LNCAP (cell line): ENCODE measurements at regions not wholly inside any gene's neighbourhood (a gene's known extent, or its start where the extent isn't known, plus 50 kb on each side); places are given as distances from the start of the nearest gene placed in this dataset.

Experiments
- TF ChIP-seq, protein P1 (sequence below): fragments of 450-650 bp; IDR thresholded peaks from 2 replicates; pipeline ENCODE4 v1.5.1; 2017; ENCODE audit warnings: mild to moderate bottlenecking

DNA sequence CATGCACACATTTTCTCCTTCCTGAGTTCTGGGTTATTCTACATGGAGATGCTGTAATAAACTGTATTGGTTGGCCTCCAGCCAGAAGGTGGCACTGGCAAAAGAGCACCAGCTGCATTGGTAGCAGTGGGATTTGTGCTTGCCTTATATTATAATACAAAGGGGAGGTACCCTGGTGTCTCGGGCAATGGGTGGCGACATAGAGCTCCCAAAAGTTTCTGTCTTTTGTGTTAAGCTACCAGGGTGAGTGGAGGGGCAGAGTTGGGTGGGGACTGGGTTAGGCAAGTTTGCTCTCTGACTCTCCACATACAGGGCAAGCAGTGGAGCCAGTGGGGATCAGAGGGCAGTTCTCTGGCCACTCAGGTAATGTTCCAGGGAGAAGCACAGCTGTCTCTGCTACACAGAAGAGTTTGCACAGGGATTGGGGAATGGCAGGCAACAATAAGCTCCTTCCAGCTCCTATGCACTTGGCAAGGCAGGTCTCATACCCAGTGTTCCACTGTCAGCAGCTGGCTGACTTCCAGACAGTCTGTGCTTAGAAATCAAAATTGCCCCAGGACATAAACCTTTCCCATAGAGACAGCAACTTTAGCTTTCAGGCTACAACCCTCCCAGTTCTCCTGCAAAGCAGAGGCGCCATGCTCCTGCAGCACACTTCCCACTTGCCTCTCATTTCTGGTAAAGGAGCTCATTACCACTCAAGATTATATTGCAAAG, 463.9 kb upstream of the PCDH7 start:
- TF ChIP-seq, protein P1, sequence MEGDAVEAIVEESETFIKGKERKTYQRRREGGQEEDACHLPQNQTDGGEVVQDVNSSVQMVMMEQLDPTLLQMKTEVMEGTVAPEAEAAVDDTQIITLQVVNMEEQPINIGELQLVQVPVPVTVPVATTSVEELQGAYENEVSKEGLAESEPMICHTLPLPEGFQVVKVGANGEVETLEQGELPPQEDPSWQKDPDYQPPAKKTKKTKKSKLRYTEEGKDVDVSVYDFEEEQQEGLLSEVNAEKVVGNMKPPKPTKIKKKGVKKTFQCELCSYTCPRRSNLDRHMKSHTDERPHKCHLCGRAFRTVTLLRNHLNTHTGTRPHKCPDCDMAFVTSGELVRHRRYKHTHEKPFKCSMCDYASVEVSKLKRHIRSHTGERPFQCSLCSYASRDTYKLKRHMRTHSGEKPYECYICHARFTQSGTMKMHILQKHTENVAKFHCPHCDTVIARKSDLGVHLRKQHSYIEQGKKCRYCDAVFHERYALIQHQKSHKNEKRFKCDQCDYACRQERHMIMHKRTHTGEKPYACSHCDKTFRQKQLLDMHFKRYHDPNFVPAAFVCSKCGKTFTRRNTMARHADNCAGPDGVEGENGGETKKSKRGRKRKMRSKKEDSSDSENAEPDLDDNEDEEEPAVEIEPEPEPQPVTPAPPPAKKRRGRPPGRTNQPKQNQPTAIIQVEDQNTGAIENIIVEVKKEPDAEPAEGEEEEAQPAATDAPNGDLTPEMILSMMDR: peak; percentile 30; the same call in 1 of the 2 replicates

GRCh38 chr4:30258949-30259348, 461.2 kb upstream of the PCDH7 start:
- TF ChIP-seq, protein P1: no peak

- TF ChIP-seq, protein P1: no peak
These were observed 457.8 kb upstream of the PCDH7 start for GRCh38 chr4:30262379-30262778.

DNA sequence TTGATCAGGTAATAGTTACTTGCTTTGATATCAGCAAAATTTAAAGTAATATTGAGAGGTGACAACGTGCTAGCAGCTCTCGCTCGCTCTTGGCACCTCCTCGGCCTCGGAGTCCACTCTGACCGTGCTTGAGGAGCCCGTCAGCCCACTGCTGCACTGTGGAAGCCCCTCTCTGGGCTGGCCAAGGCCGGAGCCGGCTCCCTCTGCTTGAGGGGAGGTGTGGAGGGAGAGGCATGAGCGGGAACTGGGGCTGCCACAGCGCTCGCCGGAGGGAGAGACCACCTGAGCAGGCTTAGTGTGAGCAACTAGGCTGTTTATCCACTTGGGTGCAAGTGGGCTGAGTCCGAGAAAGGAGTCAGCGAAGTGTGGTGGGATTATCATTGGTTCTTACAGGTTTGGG, 455.7 kb upstream of the PCDH7 start:
- TF ChIP-seq, protein P1: no peak

DNA sequence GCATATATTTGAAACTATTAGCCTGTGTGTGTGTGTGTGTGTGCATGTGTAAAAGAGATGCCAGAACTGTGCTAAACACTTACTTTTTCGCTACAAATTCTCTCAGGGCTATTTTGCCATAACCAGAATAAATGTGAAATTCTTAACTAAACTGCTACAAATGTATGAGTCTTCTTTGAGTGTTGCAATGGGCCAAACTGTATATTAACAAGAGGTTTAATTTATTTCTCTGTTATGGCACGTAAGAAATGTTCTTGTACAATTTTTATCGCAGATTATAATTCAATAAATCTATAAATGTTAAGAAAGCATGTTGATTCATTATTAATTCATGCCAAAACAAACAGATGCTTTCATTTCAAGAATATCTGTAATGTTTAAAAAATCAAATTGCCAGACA, 454.5 kb upstream of the PCDH7 start:
- TF ChIP-seq, protein P1: no peak

- TF ChIP-seq, protein P1: no peak
These were observed 451.8 kb upstream of the PCDH7 start for GRCh38 chr4:30268370-30268769.

DNA sequence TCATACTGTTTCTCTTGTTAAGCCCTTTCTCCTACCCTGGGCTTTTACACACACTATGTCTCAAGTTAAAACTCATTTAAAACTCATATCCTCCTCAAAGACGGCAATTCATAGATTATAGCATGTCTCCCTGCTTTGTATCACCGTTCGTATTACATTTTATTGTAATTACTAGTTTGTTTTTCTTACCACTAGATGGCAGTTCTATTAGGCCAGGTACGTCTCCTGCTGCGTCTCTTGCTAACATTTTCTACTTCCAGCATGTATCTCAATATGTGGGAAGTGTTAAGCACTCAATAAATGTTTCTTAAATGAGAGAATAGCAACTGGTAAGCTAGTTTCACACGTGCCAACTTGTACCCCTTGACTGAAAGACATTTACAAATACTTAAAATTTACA, 450.3 kb upstream of the PCDH7 start:
- TF ChIP-seq, protein P1: peak; percentile 66

DNA sequence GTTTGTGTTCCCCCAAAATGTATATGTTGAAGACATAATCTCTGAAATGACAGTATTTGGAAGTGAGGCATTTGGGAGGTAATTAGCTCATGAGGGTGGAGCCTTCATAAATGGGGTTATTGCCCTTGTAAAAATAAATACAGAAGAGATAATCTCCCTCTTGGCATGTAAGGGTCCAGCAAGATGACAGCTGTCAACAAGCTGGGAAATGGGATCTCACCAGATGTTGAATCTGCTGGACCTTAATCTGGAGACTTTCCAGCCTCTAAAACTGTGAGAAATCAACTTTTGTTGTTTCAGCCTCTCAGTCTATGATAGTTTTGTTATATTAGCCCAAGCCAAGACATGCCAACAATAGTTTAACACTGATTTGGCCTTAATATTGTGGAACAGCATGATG, 438.2 kb upstream of the PCDH7 start:
- TF ChIP-seq, protein P1: no peak
